IMR-90 (cell line): ENCODE measurements at regions not wholly inside any gene's neighbourhood (a gene's known extent, or its start where the extent isn't known, plus 50 kb on each side); places are given as distances from the start of the nearest gene placed in this dataset.

Experiments
- ATAC-seq: fragments of 200-7000 bp; cut with Tn5 transposase; 2 replicates; pipeline ENCODE4 v1.9.1; 2020; ENCODE audit warnings: low read depth, mild to moderate bottlenecking, moderate library complexity
- BruUV-seq: library from RNA; stranded (reverse); fragments of 400-500 nt; replicated peaks from 2 replicates; lab custom pipeline; 2021; lab: Mats Ljungman, UMichigan
- CTCF ChIA-PET: fragments of 300-600 bp; formaldehyde crosslinking; extraction: SDS; loops from one replicate; lab custom pipeline; 2021; ENCODE audit warnings: antibody characterized with exemption; lab: Yijun Ruan, JAX
- POLR2A ChIA-PET: fragments of 300-600 bp; sonication (Branson Sonifier 250); formaldehyde crosslinking; loops from one replicate; lab custom pipeline; 2022; ENCODE audit warnings: antibody characterized with exemption; ENCODE audit not compliant: unreplicated experiment; lab: Charles Lee
- DNase-seq: peaks from one replicate; pipeline ENCODE4 v3.0.0; 2013
- H2AFZ ChIP-seq: replicated peaks from 2 replicates; pipeline ENCODE3; 2013; ENCODE audit warnings: low read length, mild to moderate bottlenecking; ENCODE audit not compliant: poor library complexity
- H2AK5ac ChIP-seq: 2 replicates; pipeline ENCODE4 v1.6.1; 2013; ENCODE audit warnings: low read depth, low read length, inconsistent platforms
- H2AK9ac ChIP-seq: replicated peaks from 2 replicates; pipeline ENCODE3; 2013; ENCODE audit warnings: mild to moderate bottlenecking, low read depth, low read length, moderate library complexity; ENCODE audit not compliant: poor library complexity
- H2BK120ac ChIP-seq: 2 replicates; pipeline ENCODE4 v1.6.1; 2013; ENCODE audit warnings: low read depth, low read length, inconsistent platforms
- H2BK15ac ChIP-seq: 3 replicates; pipeline ENCODE4 v1.6.1; 2013; ENCODE audit warnings: low read depth, low read length, inconsistent platforms
- H2BK20ac ChIP-seq: 2 replicates; pipeline ENCODE4 v1.6.1; 2013; ENCODE audit warnings: low read depth, mild to moderate bottlenecking, inconsistent platforms, low read length, moderate library complexity
- H2BK5ac ChIP-seq: 2 replicates; pipeline ENCODE4 v1.6.1; 2013; ENCODE audit warnings: mild to moderate bottlenecking, low read depth, low read length, inconsistent platforms; ENCODE audit not compliant: poor library complexity, severe bottlenecking
- H3K14ac ChIP-seq: replicated peaks from 2 replicates; pipeline ENCODE4 v1.6.1; 2013; ENCODE audit warnings: low read depth, low read length, inconsistent platforms
- H3K18ac ChIP-seq: 2 replicates; pipeline ENCODE4 v1.6.1; 2013; ENCODE audit warnings: low read depth, low read length, control low read depth
- H3K23ac ChIP-seq: 2 replicates; pipeline ENCODE4 v1.6.1; 2013; ENCODE audit warnings: low read depth, low read length, inconsistent platforms
- H3K27ac ChIP-seq: 2 replicates; pipeline ENCODE4 v1.5.1; 2013; ENCODE audit warnings: mild to moderate bottlenecking, control low read depth, low read length; ENCODE audit not compliant: insufficient read depth
- H3K27me3 ChIP-seq: 2 replicates; pipeline ENCODE4 v1.6.1; 2013; ENCODE audit warnings: low read length; ENCODE audit not compliant: control insufficient read depth, insufficient read depth
- H3K36me3 ChIP-seq: 2 replicates; pipeline ENCODE4 v1.6.1; 2013; ENCODE audit warnings: low read length, mixed read lengths; ENCODE audit not compliant: control insufficient read depth, insufficient read depth
- H3K4ac ChIP-seq: 2 replicates; pipeline ENCODE4 v1.6.1; 2013; ENCODE audit warnings: low read depth, low read length, inconsistent platforms
- H3K4me1 ChIP-seq: 2 replicates; pipeline ENCODE4 v1.6.1; 2013; ENCODE audit warnings: low read length, mixed read lengths; ENCODE audit not compliant: control insufficient read depth, insufficient read depth
- H3K4me2 ChIP-seq: 2 replicates; pipeline ENCODE4 v1.6.1; 2013; ENCODE audit warnings: low read depth, mild to moderate bottlenecking, control low read depth, low read length, moderate library complexity
- H3K4me3 ChIP-seq: 2 replicates; pipeline ENCODE4 v1.5.1; 2013; ENCODE audit warnings: low read depth, mild to moderate bottlenecking, control low read depth, low read length, moderate library complexity; ENCODE audit not compliant: insufficient read depth
- H3K56ac ChIP-seq: 2 replicates; pipeline ENCODE4 v1.6.1; 2013; ENCODE audit warnings: low read length, inconsistent platforms; ENCODE audit not compliant: insufficient read depth; ENCODE audit errors: extremely low read depth
- H3K79me1 ChIP-seq, 2 experiments: 2 replicates each; pipeline ENCODE4 v1.6.1; 2013; ENCODE audit warnings: low read length in 2 of 2, inconsistent platforms in 1 of 2, low read depth in 1 of 2
- H3K9ac ChIP-seq: 2 replicates; pipeline ENCODE4 v1.6.1; 2013; ENCODE audit warnings: low read depth, low read length, control low read depth
- H3K9me1 ChIP-seq: 2 replicates; pipeline ENCODE4 v1.6.1; 2013; ENCODE audit warnings: low read length, inconsistent platforms; ENCODE audit not compliant: insufficient read depth
- H3K9me3 ChIP-seq: 2 replicates; pipeline ENCODE4 v1.6.1; 2013; ENCODE audit warnings: low read length; ENCODE audit not compliant: control insufficient read depth, insufficient read depth
- H4K20me1 ChIP-seq: 2 replicates; pipeline ENCODE4 v1.6.1; 2013; ENCODE audit warnings: low read length, inconsistent platforms; ENCODE audit not compliant: insufficient read depth
- H4K5ac ChIP-seq: 2 replicates; pipeline ENCODE4 v1.6.1; 2013; ENCODE audit warnings: mild to moderate bottlenecking, low read depth, low read length, control low read depth
- H4K8ac ChIP-seq, 2 experiments: 2 replicates each; pipeline ENCODE4 v1.6.1; 2013; ENCODE audit warnings: low read depth in 2 of 2, low read length in 2 of 2, control low read depth in 1 of 2, inconsistent platforms in 1 of 2
- H4K91ac ChIP-seq: 2 replicates; pipeline ENCODE4 v1.6.1; 2013; ENCODE audit warnings: low read depth, low read length, inconsistent platforms; ENCODE audit not compliant: insufficient read depth
- BHLHE40 ChIP-seq: fragments of 150-350 bp; IDR thresholded peaks from 2 replicates; pipeline ENCODE4 v1.6.1; 2016; ENCODE audit warnings: mild to moderate bottlenecking, low read depth, low read length
- CEBPB ChIP-seq: IDR thresholded peaks from 2 replicates; pipeline ENCODE4 v1.6.1; 2012; ENCODE audit warnings: low read depth, low read length, improper control_type of control experiment
- CHD1 ChIP-seq: IDR thresholded peaks from 2 replicates; pipeline ENCODE4 v1.6.1; 2012; ENCODE audit warnings: low read depth, low read length, improper control_type of control experiment
- CTCF ChIP-seq: conservative IDR thresholded peaks from 2 replicates; pipeline ENCODE4 v1.5.1; 2012; ENCODE audit warnings: mild to moderate bottlenecking, low read depth, low read length, improper control_type of control experiment
- MXI1 ChIP-seq: IDR thresholded peaks from 2 replicates; pipeline ENCODE4 v1.6.1; 2012; ENCODE audit warnings: low read depth, mild to moderate bottlenecking, low read length, moderate library complexity, borderline replicate concordance
- NFE2L2 ChIP-seq: fragments of 150-350 bp; IDR thresholded peaks from 2 replicates; pipeline ENCODE4 v1.6.1; 2016; ENCODE audit warnings: low read depth, mild to moderate bottlenecking, low read length
- RFX5 ChIP-seq: IDR thresholded peaks from 2 replicates; pipeline ENCODE4 v1.8.0; 2012; ENCODE audit warnings: low read depth, mild to moderate bottlenecking, low read length, moderate library complexity
- SMC3 ChIP-seq: fragments of 150-350 bp; IDR thresholded peaks from 2 replicates; pipeline ENCODE4 v1.6.1; 2016; ENCODE audit warnings: low read depth, mild to moderate bottlenecking, antibody characterized with exemption, low read length, moderate library complexity
- WGBS, 2 experiments: methylation state at CpG; one replicate each; pipeline versions ENCODE4 v1.1.5 to v1.1.7; 2013; ENCODE audit warnings: missing lambda C conversion rate in 2 of 2; ENCODE audit not compliant: insufficient read length in 1 of 2; ENCODE audit errors: extremely low coverage in 2 of 2; 5-methylcytosine and 5-hydroxymethylcytosine counted together
- dilution Hi-C: fragments of 300-500 bp; cut with HindIII; formaldehyde crosslinking; loops from one replicate; pipeline ENCODE4 v1.14.3; 2018; ENCODE audit warnings: low sequenced_read_pairs; ENCODE audit not compliant: unreplicated experiment
- in situ Hi-C: fragments of 300-500 bp; cut with MboI; formaldehyde crosslinking; loops from 3 replicates; pipeline ENCODE4 v1.14.3; 2019; ENCODE audit warnings: low sequenced_read_pairs, inconsistent platforms, mixed read lengths
- intact Hi-C: fragments of 100-400 bp; cut with micrococcal nuclease; formaldehyde crosslinking; loops from 2 replicates; pipeline ENCODE4 v1.10.0; 2022
- TF ChIP-seq, protein P1 (sequence below): fragments of 150-350 bp; IDR thresholded peaks from 2 replicates; pipeline ENCODE4 v1.6.1; 2017; ENCODE audit warnings: mild to moderate bottlenecking, antibody characterized with exemption, low read length, low read depth
- TF ChIP-seq, protein P2 (sequence below): fragments of 150-350 bp; IDR thresholded peaks from 2 replicates; pipeline ENCODE4 v1.6.1; 2016; ENCODE audit warnings: low read depth, mild to moderate bottlenecking, low read length, moderate library complexity, borderline replicate concordance

DNA sequence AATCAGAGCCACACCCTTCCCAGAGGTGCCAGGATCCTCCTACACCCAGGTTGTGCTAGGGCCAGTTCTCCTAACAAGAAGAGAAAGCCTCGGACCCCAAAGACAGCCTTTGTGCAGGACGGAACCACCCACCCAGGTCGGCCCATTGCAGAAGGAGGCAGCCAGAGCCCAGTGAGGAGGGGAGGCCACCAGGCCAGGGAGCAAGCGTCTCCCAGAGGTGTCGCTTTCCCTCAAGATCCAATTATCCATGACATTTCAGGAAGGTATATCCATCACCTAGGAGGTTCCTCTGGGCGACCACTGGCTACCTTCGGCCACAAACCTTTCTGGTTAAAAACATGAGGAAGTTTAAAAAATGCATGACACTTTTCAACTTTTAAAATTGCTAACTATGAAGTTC lies 87.4 kb upstream of the THBS2 start:
- Histone ChIP-seq H2BK15ac (no peak overlapping the region), H3K9me3 (0 out of 2 replicates have a peak, but pooled peaks cover 2% of the 10 kb centered on the region), H4K8ac (no peak overlapping the region), H2BK120ac (no peak overlapping the region), H3K18ac (no peak overlapping the region), H3K27me3 (no peaks in the 10 kb centered on the region), H2AK5ac (no peak overlapping the region), H2BK5ac (no peak overlapping the region), H3K4me1 (no peaks in the 10 kb centered on the region), H3K4me3 (no peak overlapping the region), H3K14ac (no peak overlapping the region), H3K4me2 (no peak overlapping the region), H3K36me3 (no peaks in the 10 kb centered on the region), H4K5ac (no peak overlapping the region), H2AK9ac (no peak overlapping the region), H3K27ac (no peak overlapping the region), H3K56ac (no peak overlapping the region), H4K91ac (no peak overlapping the region), H2AFZ (no peak overlapping the region), H3K23ac (no peak overlapping the region), H4K20me1 (no peaks in the 10 kb centered on the region), H2BK20ac (no peak overlapping the region), H3K9ac (no peak overlapping the region), H3K9me1 (no peaks in the 10 kb centered on the region), H3K79me1 (no peaks in the 10 kb centered on the region), H3K4ac (no peak overlapping the region)
- CTCF ChIA-PET = no interaction called here
- in situ Hi-C loops (no loop called here), intact Hi-C loops (no loop called here), dilution Hi-C loops (no loop called here)
- no CpG with 5 or more reads among the region's 7 CpGs for WGBS, 2 experiments
- DNase-seq (no peak), ATAC-seq (no peak)
- BruUV-seq = no TSS peak
- TF ChIP-seq CTCF = no peak
- TF ChIP-seq, protein P1, sequence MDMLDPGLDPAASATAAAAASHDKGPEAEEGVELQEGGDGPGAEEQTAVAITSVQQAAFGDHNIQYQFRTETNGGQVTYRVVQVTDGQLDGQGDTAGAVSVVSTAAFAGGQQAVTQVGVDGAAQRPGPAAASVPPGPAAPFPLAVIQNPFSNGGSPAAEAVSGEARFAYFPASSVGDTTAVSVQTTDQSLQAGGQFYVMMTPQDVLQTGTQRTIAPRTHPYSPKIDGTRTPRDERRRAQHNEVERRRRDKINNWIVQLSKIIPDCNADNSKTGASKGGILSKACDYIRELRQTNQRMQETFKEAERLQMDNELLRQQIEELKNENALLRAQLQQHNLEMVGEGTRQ = no peak
- TF ChIP-seq MXI1 = no peak
- no peak for TF ChIP-seq BHLHE40
- TF ChIP-seq, protein P2, sequence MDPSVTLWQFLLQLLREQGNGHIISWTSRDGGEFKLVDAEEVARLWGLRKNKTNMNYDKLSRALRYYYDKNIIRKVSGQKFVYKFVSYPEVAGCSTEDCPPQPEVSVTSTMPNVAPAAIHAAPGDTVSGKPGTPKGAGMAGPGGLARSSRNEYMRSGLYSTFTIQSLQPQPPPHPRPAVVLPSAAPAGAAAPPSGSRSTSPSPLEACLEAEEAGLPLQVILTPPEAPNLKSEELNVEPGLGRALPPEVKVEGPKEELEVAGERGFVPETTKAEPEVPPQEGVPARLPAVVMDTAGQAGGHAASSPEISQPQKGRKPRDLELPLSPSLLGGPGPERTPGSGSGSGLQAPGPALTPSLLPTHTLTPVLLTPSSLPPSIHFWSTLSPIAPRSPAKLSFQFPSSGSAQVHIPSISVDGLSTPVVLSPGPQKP = no peak
- TF ChIP-seq RFX5 = no peak
- no peak for TF ChIP-seq CEBPB
- TF ChIP-seq NFE2L2 = no peak
- no peak for TF ChIP-seq SMC3
- TF ChIP-seq CHD1 = no peak
- POLR2A ChIA-PET = no interaction called here
